OCI-LY7 (cell line): ENCODE measurements at regions not wholly inside any gene's neighbourhood (a gene's known extent, or its start where the extent isn't known, plus 50 kb on each side); places are given as distances from the start of the nearest gene placed in this dataset.

Experiments
- BruUV-seq: library from RNA; stranded (reverse); fragments of 400-500 nt; replicated peaks from 2 replicates; lab custom pipeline; 2021; lab: Mats Ljungman, UMichigan
- CTCF ChIA-PET: fragments of 300-600 bp; sonication (Branson Sonifier 250); formaldehyde crosslinking; loops from one replicate; lab custom pipeline; 2022; ENCODE audit warnings: antibody characterized with exemption; ENCODE audit not compliant: unreplicated experiment; lab: Charles Lee
- POLR2A ChIA-PET: fragments of 300-600 bp; sonication (Branson Sonifier 250); formaldehyde crosslinking; loops from one replicate; lab custom pipeline; 2022; ENCODE audit warnings: antibody characterized with exemption; lab: Charles Lee
- DNase-seq: peaks from one replicate; pipeline ENCODE4 v3.0.0-alpha.2; 2015; ENCODE audit warnings: low spot score
- H2AFZ ChIP-seq: fragments of 200-600 bp; sonication (generic), shearing (Covaris generic); 2 replicates; pipeline ENCODE4 v1.6.1; 2014; ENCODE audit warnings: mild to moderate bottlenecking, antibody characterized with exemption, low read length, moderate library complexity
- H3K27ac ChIP-seq: fragments of 200-600 bp; sonication (generic); 2 replicates; pipeline ENCODE4 v1.5.1; 2014; ENCODE audit warnings: mixed run types, low read depth, mild to moderate bottlenecking, moderate library complexity, low read length, inconsistent platforms; ENCODE audit not compliant: poor library complexity, severe bottlenecking
- H3K36me3 ChIP-seq: fragments of 200-600 bp; sonication (generic); 2 replicates; pipeline ENCODE4 v1.6.1; 2014; ENCODE audit warnings: mild to moderate bottlenecking, antibody characterized with exemption, low read length, moderate library complexity, mixed read lengths; ENCODE audit not compliant: insufficient read depth
- H3K4me1 ChIP-seq: fragments of 200-600 bp; sonication (generic); 2 replicates; pipeline ENCODE4 v1.5.1; 2014; ENCODE audit warnings: mild to moderate bottlenecking, low read length; ENCODE audit not compliant: insufficient read depth, poor library complexity, severe bottlenecking
- H3K4me2 ChIP-seq: fragments of 200-600 bp; sonication (generic); 2 replicates; pipeline ENCODE4 v1.6.1; 2014; ENCODE audit warnings: mild to moderate bottlenecking, low read length
- H3K4me3 ChIP-seq: fragments of 200-600 bp; sonication (generic); 2 replicates; pipeline ENCODE4 v1.5.1; 2014; ENCODE audit warnings: mild to moderate bottlenecking, low read depth, low read length; ENCODE audit not compliant: poor library complexity, severe bottlenecking
- H3K79me2 ChIP-seq: fragments of 200-600 bp; sonication (generic); 2 replicates; pipeline ENCODE4 v1.6.1; 2016; ENCODE audit warnings: low read depth, mild to moderate bottlenecking, low read length, moderate library complexity, mixed read lengths; ENCODE audit not compliant: insufficient read depth
- H3K9me2 ChIP-seq: fragments of 200-600 bp; sonication (generic); 2 replicates; pipeline ENCODE4 v1.6.1; 2016; ENCODE audit warnings: mild to moderate bottlenecking, low read length, mixed read lengths; ENCODE audit not compliant: insufficient read depth
- H3K9me3 ChIP-seq: fragments of 200-600 bp; sonication (generic); 2 replicates; pipeline ENCODE4 v1.6.1; 2014; ENCODE audit warnings: mild to moderate bottlenecking, mixed run types, low read length, mixed read lengths
- H4K20me1 ChIP-seq: fragments of 200-600 bp; sonication (generic); 2 replicates; pipeline ENCODE4 v1.6.1; 2014; ENCODE audit warnings: mild to moderate bottlenecking, antibody characterized with exemption, low read length, moderate library complexity, mixed read lengths; ENCODE audit not compliant: insufficient read depth
- CTCF ChIP-seq: fragments of 200-600 bp; sonication (generic); conservative IDR thresholded peaks from 2 replicates; pipeline ENCODE4 v1.5.1; 2014; ENCODE audit warnings: mild to moderate bottlenecking, antibody characterized with exemption, low read length, moderate library complexity, mixed read lengths
- EZH2phosphoT487 ChIP-seq: fragments of 200-600 bp; sonication (generic); IDR thresholded peaks from 2 replicates; pipeline ENCODE4 v1.6.1; 2018; ENCODE audit warnings: low read depth, borderline replicate concordance, mild to moderate bottlenecking, mixed run types, antibody characterized with exemption, low read length, moderate library complexity, mixed read lengths
- intact Hi-C: fragments of 100-400 bp; cut with micrococcal nuclease; formaldehyde crosslinking; loops from one replicate; pipeline ENCODE4 v1.10.0; 2022; ENCODE audit not compliant: unreplicated experiment

- Histone ChIP-seq H2AFZ (no peak overlapping the region), H3K36me3 (no peaks in the 10 kb centered on the region), H3K9me2 (no peaks in the 10 kb centered on the region), H3K4me1 (no peaks in the 10 kb centered on the region), H3K4me2 (no peak overlapping the region), H4K20me1 (no peaks in the 10 kb centered on the region), H3K79me2 (no peaks in the 10 kb centered on the region), H3K4me3 (no peak overlapping the region), H3K27ac (no peak overlapping the region), H3K9me3 (no peaks in the 10 kb centered on the region)
- DNase-seq: no peak
- no TSS peak for BruUV-seq
- ChIA-PET CTCF (no interaction called here), POLR2A (no interaction called here)
- intact Hi-C loops: no loop called here
- TF ChIP-seq CTCF (no peak), EZH2phosphoT487 (no peak)
Measured at GRCh38 chr11:19642185-19643158, 70.2 kb upstream of the NAV2 start.

GRCh38 chr11:19639603-19640105 lies 73.0 kb upstream of the NAV2 start:
- no peak overlapping the region for H3K4me2 ChIP-seq
- POLR2A ChIA-PET: no interaction called here
- BruUV-seq: no TSS peak

More at GRCh38 chr11:19639603-19640105, 73.0 kb upstream of the NAV2 start:
- Histone ChIP-seq H4K20me1 (no peaks in the 10 kb centered on the region), H3K79me2 (no peaks in the 10 kb centered on the region), H3K9me2 (no peaks in the 10 kb centered on the region), H3K4me3 (no peak overlapping the region), H3K36me3 (no peaks in the 10 kb centered on the region), H3K27ac (no peak overlapping the region), H2AFZ (no peak overlapping the region), H3K4me1 (no peaks in the 10 kb centered on the region), H3K9me3 (no peaks in the 10 kb centered on the region)
- CTCF ChIA-PET: no interaction called here
- DNase-seq: no peak
- TF ChIP-seq EZH2phosphoT487 (no peak), CTCF (no peak)
- intact Hi-C loops: no loop called here
